NB4 (cell line): ENCODE measurements at regions not wholly inside any gene's neighbourhood (a gene's known extent, or its start where the extent isn't known, plus 50 kb on each side); places are given as distances from the start of the nearest gene placed in this dataset.

Experiments
- CTCF ChIP-seq: IDR thresholded peaks from one replicate; pipeline ENCODE4 v1.5.1; 2012; ENCODE audit warnings: low read depth, low read length
- MAX ChIP-seq: IDR thresholded peaks from 2 replicates; pipeline ENCODE4 v1.6.1; 2011; ENCODE audit warnings: low read depth, low read length
- POLR2A ChIP-seq: IDR thresholded peaks from 2 replicates; pipeline ENCODE4 v1.6.1; 2011; ENCODE audit warnings: mild to moderate bottlenecking; ENCODE audit not compliant: insufficient read length; ENCODE audit errors: extremely low read depth

GRCh38 chr1:55981010-55981650 is 598.2 kb downstream of the PLPP3 start:
- TF ChIP-seq POLR2A (no peak), CTCF (no peak), MAX (no peak)
